Progenitor cell of endocrine pancreas (in vitro differentiated cells): ENCODE measurements at regions not wholly inside any gene's neighbourhood (a gene's known extent, or its start where the extent isn't known, plus 50 kb on each side); places are given as distances from the start of the nearest gene placed in this dataset.

Experiments used
- DNase-seq: peaks from one replicate; pipeline ENCODE4 v3.0.0; 2021; ENCODE audit warnings: low spot score; ENCODE audit not compliant: unreplicated experiment
- H3K27ac Mint-ChIP-seq: 2 replicates; pipeline ENCODE4 v1.8.0; 2021; ENCODE audit warnings: mild to moderate bottlenecking, moderate library complexity, mixed read lengths
- H3K27me3 Mint-ChIP-seq: 2 replicates; pipeline ENCODE4 v1.8.0; 2021; ENCODE audit warnings: mixed read lengths
- H3K36me3 Mint-ChIP-seq: 2 replicates; pipeline ENCODE4 v1.8.0; 2022; ENCODE audit warnings: mixed read lengths; ENCODE audit not compliant: insufficient read depth
- H3K4me1 Mint-ChIP-seq: 2 replicates; pipeline ENCODE4 v1.8.0; 2021; ENCODE audit warnings: low read depth, mixed read lengths
- H3K4me3 Mint-ChIP-seq: 2 replicates; pipeline ENCODE4 v1.8.0; 2021; ENCODE audit warnings: low read depth, mild to moderate bottlenecking, moderate library complexity, mixed read lengths
- H3K9me3 Mint-ChIP-seq: 2 replicates; pipeline ENCODE4 v1.8.0; 2021; ENCODE audit warnings: low read depth, mixed read lengths
- TF ChIP-seq, protein P1 (sequence below): fragments of 200-600 bp; sonication (generic); IDR thresholded peaks from one replicate; pipeline ENCODE4 v1.5.0; 2021; ENCODE audit warnings: antibody characterized with exemption, mild to moderate bottlenecking; ENCODE audit not compliant: unreplicated experiment

DNA sequence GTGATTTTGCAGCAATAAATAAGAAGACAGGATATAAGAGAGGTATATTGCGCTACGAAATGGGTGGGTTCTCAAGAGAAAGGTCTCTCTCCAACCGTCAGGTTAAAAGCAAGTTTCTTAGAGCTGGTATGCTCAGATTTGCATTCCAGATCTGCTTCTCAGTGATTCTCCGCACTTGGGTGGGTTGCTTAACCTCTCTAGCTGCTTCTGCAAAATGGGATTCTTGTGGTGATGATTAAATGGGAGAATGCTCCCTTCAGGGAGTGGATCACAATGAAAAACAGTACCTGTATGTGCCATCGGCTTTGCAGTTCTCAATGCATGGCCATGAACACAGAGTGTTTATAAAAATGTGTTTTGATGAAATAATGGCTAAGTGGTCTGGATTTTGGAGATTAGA lies 477.7 kb downstream of the TNS1 start:
- Mint-ChIP-seq H3K27me3 (peaks cover 4% of the 10 kb centered on the region), H3K4me3 (no peak overlapping the region), H3K4me1 (no peaks in the 10 kb centered on the region), H3K27ac (no peak overlapping the region), H3K9me3 (no peaks in the 10 kb centered on the region), H3K36me3 (no peaks in the 10 kb centered on the region)
- DNase-seq, result no peak
- TF ChIP-seq, protein P1, sequence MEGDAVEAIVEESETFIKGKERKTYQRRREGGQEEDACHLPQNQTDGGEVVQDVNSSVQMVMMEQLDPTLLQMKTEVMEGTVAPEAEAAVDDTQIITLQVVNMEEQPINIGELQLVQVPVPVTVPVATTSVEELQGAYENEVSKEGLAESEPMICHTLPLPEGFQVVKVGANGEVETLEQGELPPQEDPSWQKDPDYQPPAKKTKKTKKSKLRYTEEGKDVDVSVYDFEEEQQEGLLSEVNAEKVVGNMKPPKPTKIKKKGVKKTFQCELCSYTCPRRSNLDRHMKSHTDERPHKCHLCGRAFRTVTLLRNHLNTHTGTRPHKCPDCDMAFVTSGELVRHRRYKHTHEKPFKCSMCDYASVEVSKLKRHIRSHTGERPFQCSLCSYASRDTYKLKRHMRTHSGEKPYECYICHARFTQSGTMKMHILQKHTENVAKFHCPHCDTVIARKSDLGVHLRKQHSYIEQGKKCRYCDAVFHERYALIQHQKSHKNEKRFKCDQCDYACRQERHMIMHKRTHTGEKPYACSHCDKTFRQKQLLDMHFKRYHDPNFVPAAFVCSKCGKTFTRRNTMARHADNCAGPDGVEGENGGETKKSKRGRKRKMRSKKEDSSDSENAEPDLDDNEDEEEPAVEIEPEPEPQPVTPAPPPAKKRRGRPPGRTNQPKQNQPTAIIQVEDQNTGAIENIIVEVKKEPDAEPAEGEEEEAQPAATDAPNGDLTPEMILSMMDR, result no peak

DNA sequence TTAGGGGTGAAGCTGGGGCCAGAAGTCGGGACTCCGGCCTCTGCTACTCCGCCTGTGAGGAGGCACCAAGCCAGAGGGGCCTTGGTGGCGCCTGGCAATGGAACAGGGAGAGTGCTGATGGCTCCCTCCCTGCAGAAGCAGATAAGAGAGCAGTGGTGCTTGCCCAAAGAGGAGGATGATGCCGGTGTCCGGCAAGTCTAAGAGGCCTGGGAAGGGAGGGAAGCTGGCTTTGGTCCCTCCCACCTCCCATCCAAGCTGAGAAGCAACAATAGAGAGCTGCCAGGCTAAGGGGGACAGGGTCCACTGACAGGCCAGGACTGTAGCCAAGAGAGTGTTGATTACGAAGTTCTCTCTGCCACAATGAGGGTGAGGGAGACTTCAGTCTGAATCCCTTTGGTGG lies 479.5 kb downstream of the TNS1 start:
- no peak for DNase-seq
- Mint-ChIP-seq H3K4me3 (no peak overlapping the region), H3K27me3 (peaks cover 4% of the 10 kb centered on the region), H3K27ac (no peak overlapping the region), H3K36me3 (no peaks in the 10 kb centered on the region), H3K4me1 (no peaks in the 10 kb centered on the region), H3K9me3 (no peaks in the 10 kb centered on the region)
- TF ChIP-seq, protein P1, result no peak

DNA sequence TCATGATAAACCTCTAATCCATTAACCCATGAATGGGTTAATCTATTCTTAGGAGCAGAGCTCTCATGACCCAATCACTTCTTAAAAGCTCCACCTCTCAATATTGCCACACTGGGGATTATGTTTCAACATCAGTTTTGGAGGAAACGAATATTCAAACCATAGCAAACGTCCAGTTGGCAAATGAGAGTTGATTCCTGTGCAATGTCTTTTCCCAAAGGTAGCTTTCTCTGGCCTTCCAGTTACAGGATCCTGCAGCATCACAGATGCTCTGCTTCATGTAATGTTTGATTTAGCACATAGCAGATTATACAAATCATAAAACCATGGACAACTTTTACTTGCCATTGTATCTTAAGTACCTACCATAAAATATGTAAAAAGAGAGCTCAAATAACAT lies 481.0 kb downstream of the TNS1 start:
- Mint-ChIP-seq H3K27ac (no peak overlapping the region), H3K4me1 (no peaks in the 10 kb centered on the region), H3K4me3 (no peak overlapping the region), H3K27me3 (peaks cover 4% of the 10 kb centered on the region), H3K9me3 (no peaks in the 10 kb centered on the region), H3K36me3 (no peaks in the 10 kb centered on the region)
- no peak for DNase-seq
- TF ChIP-seq, protein P1, result no peak

DNA sequence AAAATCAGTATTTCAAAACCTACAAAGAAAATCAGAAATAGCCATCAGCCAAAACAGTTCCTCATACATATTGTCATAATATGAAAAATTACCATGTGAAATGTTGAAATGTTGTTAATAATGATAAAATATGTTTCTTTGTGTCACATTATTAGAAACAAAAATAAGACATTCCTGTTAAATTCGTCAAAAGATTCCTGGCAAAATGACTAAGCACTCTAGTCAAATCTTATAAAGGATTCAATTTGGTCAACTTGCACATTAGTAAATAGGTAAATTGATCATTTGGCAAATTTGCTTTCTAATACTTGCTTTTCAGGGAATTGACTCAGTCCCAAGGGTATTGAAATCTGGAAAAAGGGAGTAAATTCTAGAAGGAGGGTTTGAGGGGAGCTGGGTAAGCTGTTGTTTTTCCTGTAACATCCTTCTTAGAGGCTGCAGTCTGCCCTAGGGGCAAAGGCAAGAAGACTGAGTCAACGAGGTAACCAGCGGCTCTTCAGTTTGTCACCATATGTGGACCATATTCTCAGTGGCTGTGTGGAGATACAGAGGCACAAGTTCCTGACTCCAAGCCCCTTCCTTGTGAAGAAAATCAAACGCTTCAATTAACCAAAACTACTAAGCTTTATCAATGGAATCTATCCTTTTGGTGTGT lies 482.3 kb downstream of the TNS1 start:
- TF ChIP-seq, protein P1, result no peak

DNA sequence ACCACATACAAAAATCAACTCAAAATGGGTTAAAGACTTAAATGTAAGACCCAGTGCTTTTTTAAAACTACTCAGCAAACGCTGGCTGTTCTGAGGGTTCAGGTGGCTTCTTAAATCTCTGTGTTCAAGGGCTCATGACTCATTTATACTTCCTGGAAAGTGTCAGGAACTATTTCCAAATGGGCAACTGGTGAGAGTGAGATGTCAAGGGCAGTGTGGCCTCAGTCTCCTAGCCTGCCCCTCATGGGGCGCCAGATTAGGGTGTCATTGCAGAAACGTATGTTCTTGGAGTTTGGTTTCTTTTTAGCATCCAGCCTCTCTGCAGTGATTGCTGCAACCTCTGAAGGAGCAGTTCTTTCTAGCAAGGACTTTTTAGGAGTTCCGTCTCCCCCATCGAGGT lies 485.4 kb downstream of the TNS1 start:
- no peak for DNase-seq
- Mint-ChIP-seq H3K4me3 (no peak overlapping the region), H3K36me3 (no peaks in the 10 kb centered on the region), H3K4me1 (peaks cover 10% of the 10 kb centered on the region), H3K27ac (no peak overlapping the region), H3K27me3 (no peaks in the 10 kb centered on the region), H3K9me3 (no peaks in the 10 kb centered on the region)
- TF ChIP-seq, protein P1, result no peak

More for the DNA sequence above, 482.3 kb downstream of the TNS1 start:
- H3K27ac Mint-ChIP-seq, result no peak overlapping the region
- H3K4me3 Mint-ChIP-seq, result no peak overlapping the region
- no peaks in the 10 kb centered on the region for H3K36me3 Mint-ChIP-seq
- H3K27me3 Mint-ChIP-seq, result no peaks in the 10 kb centered on the region
- no peaks in the 10 kb centered on the region for H3K4me1 Mint-ChIP-seq
- DNase-seq, result no peak
- no peaks in the 10 kb centered on the region for H3K9me3 Mint-ChIP-seq
